ENCODE measurements at regions not wholly inside any gene's neighbourhood (a gene's known extent, or its start where the extent isn't known, plus 50 kb on each side); places are given as distances from the start of the nearest gene placed in this dataset.

DNA sequence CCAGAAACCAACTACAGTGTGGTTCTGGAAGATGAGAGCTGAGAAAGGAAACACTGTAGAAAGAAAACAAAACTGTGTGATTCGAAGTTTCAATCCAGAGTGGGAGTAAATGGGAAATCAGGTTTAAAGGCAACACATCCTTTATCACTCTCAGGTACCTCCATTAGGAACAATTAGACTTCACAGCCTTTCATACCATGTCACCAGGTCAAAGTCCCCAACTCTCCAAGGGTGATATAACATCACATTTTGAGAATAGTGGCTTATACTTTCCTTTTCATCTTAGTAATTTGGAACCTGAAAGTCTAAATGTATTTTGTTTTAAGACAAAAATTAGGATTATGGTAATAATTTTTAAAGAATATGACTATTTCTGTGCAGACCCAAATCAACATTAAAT lies 194.9 kb upstream of the WWC1 start:
- TF ChIP-seq CTCF (IDR thresholded peaks at IDR 0.05; ENCODE audit: poor library complexity): no peak
- no peak for TF ChIP-seq EZH2 (IDR thresholded peaks at IDR 0.05; ENCODE audit: borderline replicate concordance)
- no peak for TF ChIP-seq EZH2phosphoT487 (IDR thresholded peaks at IDR 0.05; ENCODE audit: low read depth, severe bottlenecking, unreplicated experiment)

Measured in hepatocyte (in vitro differentiated cells).